Suprapubic skin (tissue), 4 donors: ENCODE measurements at regions not wholly inside any gene's neighbourhood (a gene's known extent, or its start where the extent isn't known, plus 50 kb on each side); places are given as distances from the start of the nearest gene placed in this dataset.
A peak's percentile ranks its signal among the peaks of the same experiment; 100 is the strongest.

Experiments
- DNase-seq, 2 donors: peaks; one replicate each; pipeline ENCODE4 v3.0.0-alpha.2; 2019; ENCODE audit warnings: low spot score in 2 of 2
- H3K27ac ChIP-seq: fragments of 200-600 bp; sonication (generic); one replicate; pipeline ENCODE4 v1.5.1; 2019
- H3K27me3 ChIP-seq: fragments of 200-600 bp; sonication (generic); one replicate; pipeline ENCODE4 v1.5.1; 2019
- H3K36me3 ChIP-seq: fragments of 200-600 bp; sonication (generic); one replicate; pipeline ENCODE4 v1.5.1; 2019
- H3K4me1 ChIP-seq: fragments of 200-600 bp; sonication (generic); one replicate; pipeline ENCODE4 v1.5.1; 2019
- H3K4me3 ChIP-seq: fragments of 200-600 bp; sonication (generic); one replicate; pipeline ENCODE4 v1.5.1; 2019; ENCODE audit warnings: mild to moderate bottlenecking
- H3K9me3 ChIP-seq: fragments of 200-600 bp; sonication (generic); one replicate; pipeline ENCODE4 v1.5.1; 2019
- EP300 ChIP-seq: sonication (generic); formaldehyde crosslinking; IDR thresholded peaks from one replicate; pipeline ENCODE4 v1.6.1; 2017; ENCODE audit warnings: antibody characterized with exemption
- POLR2A ChIP-seq, 2 donors: fragments of 450-650 bp; IDR thresholded peaks; one replicate each; pipeline ENCODE4 v1.6.1; 2017; ENCODE audit warnings: antibody characterized with exemption in 2 of 2, mild to moderate bottlenecking in 2 of 2, moderate library complexity in 2 of 2
- POLR2AphosphoS5 ChIP-seq, 3 donors: sonication (generic); formaldehyde crosslinking; IDR thresholded peaks; one replicate each; pipeline ENCODE4 v1.6.1; 2017; ENCODE audit warnings: antibody characterized with exemption in 3 of 3
- WGBS: methylation state at CpG from one replicate; pipeline ENCODE4 v1.1.5; 2018; 5-methylcytosine and 5-hydroxymethylcytosine counted together
- TF ChIP-seq, protein P1 (sequence below), 2 donors: fragments of 200-600 bp in 1 of 2; fragments of 450-650 bp in 1 of 2; sonication (generic) in 1 of 2; IDR thresholded peaks; one replicate each; pipeline ENCODE4 v1.5.1; 2016 to 2019; ENCODE audit warnings: antibody characterized with exemption in 2 of 2, mild to moderate bottlenecking in 1 of 2, moderate library complexity in 1 of 2

DNA sequence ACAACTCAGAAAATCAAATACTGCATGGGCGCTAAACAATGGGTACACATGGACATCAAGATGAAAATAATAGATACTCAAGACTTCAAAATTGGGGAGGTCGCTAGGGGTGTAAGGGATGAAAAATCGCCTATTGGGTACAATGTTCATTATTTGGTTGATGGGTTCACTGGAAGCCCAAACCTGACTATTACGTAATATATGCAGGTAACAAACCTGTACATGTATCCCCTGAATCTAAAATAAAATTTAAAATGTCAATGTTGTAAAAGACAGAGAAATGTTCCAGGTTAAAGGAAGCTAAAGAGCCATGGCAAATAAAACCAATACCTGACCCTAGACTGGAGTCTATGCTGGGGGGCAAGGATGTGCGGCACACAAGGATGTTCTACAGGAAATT is 80.4 kb upstream of the CCBE1 start:
- 95% methylated on average over 5 of the region's 5 CpGs for WGBS
- Histone ChIP-seq H3K9me3 (no peaks in the 10 kb centered on the region), H3K36me3 (no peaks in the 10 kb centered on the region), H3K4me3 (no peak overlapping the region), H3K27ac (no peak overlapping the region), H3K4me1 (no peaks in the 10 kb centered on the region), H3K27me3 (no peaks in the 10 kb centered on the region)
- no peak for TF ChIP-seq POLR2A (IDR thresholded peaks at IDR 0.05)
- no peak for DNase-seq

DNA sequence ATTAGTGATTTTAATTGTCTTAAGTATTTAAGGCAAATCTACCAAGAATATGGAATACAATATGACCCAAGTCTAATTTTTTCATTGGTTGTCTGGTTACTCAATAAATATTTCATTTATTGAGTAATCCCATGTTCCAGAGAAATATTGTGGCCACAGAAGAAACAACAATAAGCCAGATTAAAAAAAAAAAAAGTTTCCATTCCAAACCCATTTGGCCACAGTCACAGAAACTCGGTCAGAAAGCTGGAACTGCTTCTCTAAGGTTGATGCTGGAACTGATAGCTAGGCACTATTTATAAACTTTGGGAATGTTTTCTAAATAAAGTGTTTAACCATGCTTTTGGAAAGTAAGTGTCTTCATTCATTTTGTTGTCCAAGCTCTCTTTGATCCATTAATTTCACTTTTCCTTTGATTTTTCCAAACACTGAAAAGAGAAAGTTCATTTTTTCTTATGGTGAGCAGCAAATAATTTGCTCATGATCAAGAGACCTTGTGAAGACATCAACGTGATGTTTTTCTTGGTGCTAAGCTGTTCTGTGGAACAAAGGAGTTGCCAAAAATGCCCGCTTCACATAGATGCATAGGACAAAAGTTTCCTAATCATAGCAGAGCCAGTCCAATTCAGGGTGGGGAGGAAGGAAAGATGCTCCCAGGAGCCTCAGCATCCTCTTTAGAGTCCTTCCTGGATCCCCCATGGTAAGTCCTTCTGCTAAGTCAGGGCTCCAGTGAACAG is 72.1 kb upstream of the CCBE1 start:
- peak overlapping the region; percentile 55 for H3K27ac ChIP-seq
- DNase-seq: no peak

DNA sequence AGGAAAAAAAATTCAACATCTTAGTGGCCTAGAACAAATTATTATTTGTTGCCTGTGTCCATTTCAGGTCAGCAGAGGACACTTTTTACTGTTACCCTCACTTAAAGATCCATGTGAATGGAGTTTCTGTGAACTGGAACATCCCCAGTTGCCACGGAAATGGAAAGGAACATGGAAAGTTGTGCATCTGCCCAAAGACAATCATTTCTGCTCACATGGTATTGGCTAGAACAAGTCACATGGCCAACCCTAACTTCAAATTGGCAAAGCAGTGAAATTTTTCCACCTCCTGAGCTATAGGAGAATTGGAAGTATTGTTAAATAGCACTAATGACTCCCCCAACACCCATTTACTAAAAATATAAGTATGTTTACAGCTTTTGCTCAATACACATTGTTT is 71.2 kb upstream of the CCBE1 start:
- WGBS: 41% methylated on average over 1 of the region's 1 CpG
- Histone ChIP-seq H3K27me3 (peaks cover 5% of the 10 kb centered on the region), H3K27ac (peak overlapping the region; percentile 55), H3K4me1 (peaks cover 15% of the 10 kb centered on the region), H3K9me3 (no peaks in the 10 kb centered on the region), H3K36me3 (no peaks in the 10 kb centered on the region), H3K4me3 (no peak overlapping the region)
- no peak for DNase-seq
- TF ChIP-seq POLR2A (IDR thresholded peaks at IDR 0.05) (no peak), POLR2AphosphoS5 (IDR thresholded peaks at IDR 0.05) (no peak), EP300 (no peak)
- TF ChIP-seq, protein P1, sequence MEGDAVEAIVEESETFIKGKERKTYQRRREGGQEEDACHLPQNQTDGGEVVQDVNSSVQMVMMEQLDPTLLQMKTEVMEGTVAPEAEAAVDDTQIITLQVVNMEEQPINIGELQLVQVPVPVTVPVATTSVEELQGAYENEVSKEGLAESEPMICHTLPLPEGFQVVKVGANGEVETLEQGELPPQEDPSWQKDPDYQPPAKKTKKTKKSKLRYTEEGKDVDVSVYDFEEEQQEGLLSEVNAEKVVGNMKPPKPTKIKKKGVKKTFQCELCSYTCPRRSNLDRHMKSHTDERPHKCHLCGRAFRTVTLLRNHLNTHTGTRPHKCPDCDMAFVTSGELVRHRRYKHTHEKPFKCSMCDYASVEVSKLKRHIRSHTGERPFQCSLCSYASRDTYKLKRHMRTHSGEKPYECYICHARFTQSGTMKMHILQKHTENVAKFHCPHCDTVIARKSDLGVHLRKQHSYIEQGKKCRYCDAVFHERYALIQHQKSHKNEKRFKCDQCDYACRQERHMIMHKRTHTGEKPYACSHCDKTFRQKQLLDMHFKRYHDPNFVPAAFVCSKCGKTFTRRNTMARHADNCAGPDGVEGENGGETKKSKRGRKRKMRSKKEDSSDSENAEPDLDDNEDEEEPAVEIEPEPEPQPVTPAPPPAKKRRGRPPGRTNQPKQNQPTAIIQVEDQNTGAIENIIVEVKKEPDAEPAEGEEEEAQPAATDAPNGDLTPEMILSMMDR (IDR thresholded peaks at IDR 0.05): no peak

More for the DNA sequence above, 72.1 kb upstream of the CCBE1 start:
- H3K27me3 ChIP-seq: peaks cover 5% of the 10 kb centered on the region
- no peak for TF ChIP-seq EP300
- TF ChIP-seq, protein P1 (IDR thresholded peaks at IDR 0.05): no peak
- TF ChIP-seq POLR2AphosphoS5 (IDR thresholded peaks at IDR 0.05): no peak
- no peak for TF ChIP-seq POLR2A (IDR thresholded peaks at IDR 0.05)
- no peak overlapping the region for H3K4me3 ChIP-seq
- H3K9me3 ChIP-seq: no peaks in the 10 kb centered on the region
- H3K36me3 ChIP-seq: no peaks in the 10 kb centered on the region
- WGBS: 59% methylated on average over 3 of the region's 3 CpGs
- H3K4me1 ChIP-seq: peaks cover 13% of the 10 kb centered on the region

DNA sequence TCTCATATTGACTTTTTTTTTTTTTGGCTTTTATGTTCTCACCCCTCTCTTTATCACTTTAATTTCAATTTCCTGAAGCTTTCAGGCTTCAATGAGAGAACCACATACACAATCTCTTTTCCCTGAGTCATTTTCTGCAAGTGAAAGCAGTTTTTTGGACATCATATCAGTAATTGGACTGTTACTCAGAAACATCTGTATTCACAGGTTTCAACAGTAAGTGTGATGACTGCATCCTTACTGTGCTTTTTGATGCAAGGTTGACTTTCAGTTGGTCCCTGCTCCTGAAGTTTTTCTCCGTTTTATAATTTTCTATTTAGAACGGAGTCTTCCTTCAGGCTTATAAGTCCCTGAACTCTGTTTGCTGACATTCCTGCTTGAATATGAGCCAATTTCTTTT is 70.5 kb upstream of the CCBE1 start:
- Histone ChIP-seq H3K9me3 (no peaks in the 10 kb centered on the region), H3K4me1 (peaks cover 15% of the 10 kb centered on the region), H3K27ac (no peak overlapping the region), H3K36me3 (no peaks in the 10 kb centered on the region), H3K27me3 (peaks cover 5% of the 10 kb centered on the region), H3K4me3 (no peak overlapping the region)
- TF ChIP-seq, protein P1 (IDR thresholded peaks at IDR 0.05): no peak
- TF ChIP-seq EP300: no peak
- TF ChIP-seq POLR2A (IDR thresholded peaks at IDR 0.05): no peak
- WGBS: 28% methylated on average over 2 of the region's 2 CpGs
- DNase-seq: no peak

DNA sequence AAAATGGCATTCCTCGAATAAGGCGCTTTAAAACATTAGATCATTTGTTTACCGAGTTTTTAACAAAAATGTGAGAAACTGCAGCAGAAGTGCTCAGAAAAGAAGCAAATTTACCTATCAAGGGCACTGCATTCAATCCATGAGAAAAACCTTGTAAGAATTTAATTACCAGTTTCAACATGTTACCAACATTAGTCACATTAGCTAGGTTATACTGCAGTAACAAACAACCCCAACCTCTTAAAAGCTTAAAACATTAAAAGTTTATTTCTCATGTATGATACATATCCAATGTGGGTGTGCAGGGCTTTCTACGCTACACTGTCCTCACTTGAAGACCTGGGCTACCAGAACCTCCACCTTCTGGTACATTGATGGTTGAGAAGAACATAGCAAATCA is 68.1 kb upstream of the CCBE1 start:
- no peaks in the 10 kb centered on the region for H3K36me3 ChIP-seq
- H3K4me1 ChIP-seq: peaks cover 15% of the 10 kb centered on the region
- no peak for DNase-seq
- 85% methylated on average over 4 of the region's 4 CpGs for WGBS
- TF ChIP-seq POLR2AphosphoS5 (IDR thresholded peaks at IDR 0.05) (no peak), POLR2A (IDR thresholded peaks at IDR 0.05) (no peak), EP300 (no peak)
- TF ChIP-seq, protein P1 (IDR thresholded peaks at IDR 0.05): no peak
- H3K9me3 ChIP-seq: no peaks in the 10 kb centered on the region
- no peak overlapping the region for H3K4me3 ChIP-seq
- peaks cover 1% of the 10 kb centered on the region for H3K27me3 ChIP-seq
- H3K27ac ChIP-seq: no peak overlapping the region

DNA sequence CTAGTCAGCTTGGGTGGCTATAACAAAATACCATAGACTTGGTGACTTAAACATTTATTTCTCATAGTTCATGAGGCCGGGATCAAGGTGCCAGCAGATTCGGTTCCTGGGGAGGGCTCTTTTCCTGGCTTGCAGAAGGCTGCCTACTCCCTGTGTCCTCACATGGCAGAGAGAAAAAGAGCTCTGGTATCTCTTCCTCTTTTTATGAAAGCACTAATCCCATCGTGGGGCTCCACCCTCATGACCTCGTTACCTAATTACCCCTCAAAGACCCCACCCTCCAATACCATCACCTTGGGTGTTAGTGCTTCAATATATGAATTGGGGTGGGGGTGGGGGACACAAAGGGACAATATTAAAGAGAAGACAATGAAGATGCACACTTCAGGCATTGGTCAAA is 67.1 kb upstream of the CCBE1 start:
- WGBS: 48% methylated on average over 4 of the region's 4 CpGs

More for the DNA sequence above, 67.1 kb upstream of the CCBE1 start:
- H3K36me3 ChIP-seq: no peaks in the 10 kb centered on the region
- no peak for TF ChIP-seq EP300
- TF ChIP-seq, protein P1 (IDR thresholded peaks at IDR 0.05): no peak
- no peak for TF ChIP-seq POLR2AphosphoS5 (IDR thresholded peaks at IDR 0.05)
- TF ChIP-seq POLR2A (IDR thresholded peaks at IDR 0.05): no peak
- peaks cover 9% of the 10 kb centered on the region for H3K4me1 ChIP-seq
- no peaks in the 10 kb centered on the region for H3K9me3 ChIP-seq
- no peak for DNase-seq
- H3K27me3 ChIP-seq: no peaks in the 10 kb centered on the region
- H3K27ac ChIP-seq: no peak overlapping the region
- H3K4me3 ChIP-seq: no peak overlapping the region
